Fibroblast of lung (primary cell): ENCODE measurements at regions not wholly inside any gene's neighbourhood (a gene's known extent, or its start where the extent isn't known, plus 50 kb on each side); places are given as distances from the start of the nearest gene placed in this dataset.

Source experiments
- CTCF ChIP-seq, 2 donors: IDR thresholded peaks in 1 of 2; conservative IDR thresholded peaks in 1 of 2; 1 replicate in 1 of 2; 2 replicates in 1 of 2; pipeline ENCODE4 v1.5.1; 2011 to 2012; ENCODE audit warnings: low read length in 2 of 2, control low read depth in 1 of 2, inconsistent platforms in 1 of 2, low read depth in 1 of 2, mild to moderate bottlenecking in 1 of 2
- EZH2 ChIP-seq: IDR thresholded peaks from 2 replicates; pipeline ENCODE4 v1.5.1; 2012; ENCODE audit warnings: low read length, control low read depth, mild to moderate bottlenecking; ENCODE audit errors: missing control alignments

- TF ChIP-seq CTCF (conservative IDR thresholded peaks at IDR 0.05 in 1 of 2, IDR thresholded peaks at IDR 0.05 in 1 of 2; ENCODE audit: low read depth in 1 of 2, low read length in 2 of 2) (no peak), EZH2 (no peak)
Observed at GRCh38 chr20:60372275-60372674, 414.1 kb downstream of the CDH26 start.
